NCI-H2196 (cell line): ENCODE measurements at regions not wholly inside any gene's neighbourhood (a gene's known extent, or its start where the extent isn't known, plus 50 kb on each side); places are given as distances from the start of the nearest gene placed in this dataset.
"Not testable (repeated sequence)": the region's sequence is repeated elsewhere in the genome, so short reads cannot be mapped to it uniquely, and the experiment has no call there.

ENCODE experiments used
- DNase-seq: peaks from one replicate; lab custom pipeline; 2025; ENCODE audit not compliant: unreplicated experiment; lab: John Stamatoyannopoulos, UW

GRCh38 chr7:156389116-156389692 lies 251.4 kb upstream of the RNF32 start:
- DNase-seq, result no peak

- DNase-seq, result no peak
These were observed 254.5 kb upstream of the RNF32 start for GRCh38 chr7:156386097-156386496.

- no peak for DNase-seq
These were observed 255.9 kb upstream of the RNF32 start for GRCh38 chr7:156384706-156385105.

- no peak for DNase-seq
These were observed 257.0 kb upstream of the RNF32 start for GRCh38 chr7:156383526-156383925.

GRCh38 chr7:156380261-156380660 lies 260.3 kb upstream of the RNF32 start:
- no peak for DNase-seq

GRCh38 chr7:156379324-156380070 lies 261.1 kb upstream of the RNF32 start:
- no peak for DNase-seq

- DNase-seq, result no peak
These were observed 261.8 kb upstream of the RNF32 start for GRCh38 chr7:156378806-156379205.

- no peak for DNase-seq
These were observed 264.3 kb upstream of the RNF32 start for GRCh38 chr7:156376317-156376716.

- no peak for DNase-seq
These were observed 266.2 kb upstream of the RNF32 start for GRCh38 chr7:156374335-156374734.

- not testable (repeated sequence) for DNase-seq
These were observed 270.6 kb upstream of the RNF32 start for GRCh38 chr7:156369929-156370328.

- DNase-seq, result no peak
These were observed 272.3 kb upstream of the RNF32 start for GRCh38 chr7:156368053-156368843.

- DNase-seq, result no peak
These were observed 276.8 kb upstream of the RNF32 start for GRCh38 chr7:156363751-156364150.

- no peak for DNase-seq
These were observed 279.7 kb upstream of the RNF32 start for GRCh38 chr7:156360835-156361234.

GRCh38 chr7:156356551-156356950 lies 284.0 kb upstream of the RNF32 start:
- no peak for DNase-seq

GRCh38 chr7:156353352-156353751 lies 287.2 kb upstream of the RNF32 start:
- no peak for DNase-seq

- not testable (repeated sequence) for DNase-seq
These were observed 292.8 kb upstream of the RNF32 start for GRCh38 chr7:156347703-156348248.

GRCh38 chr7:156347132-156347531 lies 293.4 kb upstream of the RNF32 start:
- no peak for DNase-seq

- no peak for DNase-seq
These were observed 296.0 kb upstream of the RNF32 start for GRCh38 chr7:156344595-156344994.

GRCh38 chr7:156334636-156335035 lies 305.9 kb upstream of the RNF32 start:
- no peak for DNase-seq

- no peak for DNase-seq
These were observed 312.7 kb upstream of the RNF32 start for GRCh38 chr7:156327916-156328315.

- DNase-seq, result no peak
These were observed 313.1 kb upstream of the RNF32 start for GRCh38 chr7:156327474-156327873.

- no peak for DNase-seq
These were observed 316.4 kb upstream of the RNF32 start for GRCh38 chr7:156324201-156324600.
